AG09309 (cell line): ENCODE measurements at regions not wholly inside any gene's neighbourhood (a gene's known extent, or its start where the extent isn't known, plus 50 kb on each side); places are given as distances from the start of the nearest gene placed in this dataset.
"Not testable (repeated sequence)": the region's sequence is repeated elsewhere in the genome, so short reads cannot be mapped to it uniquely, and the experiment has no call there.

Source experiments
- DNase-seq: peaks from one replicate; pipeline ENCODE4 v3.0.0-alpha.2; 2010; ENCODE audit warnings: low read depth
- H3K4me3 ChIP-seq: 2 replicates; pipeline ENCODE4 v1.5.1; 2011; ENCODE audit warnings: mild to moderate bottlenecking, low read depth, low read length, moderate library complexity; ENCODE audit not compliant: control insufficient read depth
- TF ChIP-seq, protein P1 (sequence below): IDR thresholded peaks from 2 replicates; pipeline ENCODE4 v1.5.1; 2011; ENCODE audit warnings: mild to moderate bottlenecking, low read depth, low read length, inconsistent platforms; ENCODE audit not compliant: insufficient read depth, control insufficient read depth; ENCODE audit errors: missing control alignments

DNA sequence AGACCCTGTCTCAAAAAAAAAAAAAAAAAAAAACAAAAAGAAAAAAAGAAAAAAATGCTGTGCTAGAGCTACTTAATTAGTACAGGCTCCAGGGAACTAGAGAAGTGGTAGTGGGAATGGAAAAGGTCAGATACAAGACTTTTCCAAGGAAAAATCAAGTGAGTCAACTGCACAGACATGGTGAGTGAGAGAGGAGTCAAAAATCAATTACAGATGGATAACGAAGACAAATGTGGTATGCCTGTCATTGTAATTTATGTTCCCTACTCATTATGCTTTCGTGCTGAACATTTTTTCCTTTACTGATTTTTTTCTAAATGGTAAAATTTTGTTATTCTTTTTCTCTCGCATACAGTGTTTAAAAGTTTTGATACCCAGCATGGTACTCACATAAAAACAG lies 111.5 kb downstream of the MDH1 start:
- no peak overlapping the region for H3K4me3 ChIP-seq
- no peak for DNase-seq
- TF ChIP-seq, protein P1, sequence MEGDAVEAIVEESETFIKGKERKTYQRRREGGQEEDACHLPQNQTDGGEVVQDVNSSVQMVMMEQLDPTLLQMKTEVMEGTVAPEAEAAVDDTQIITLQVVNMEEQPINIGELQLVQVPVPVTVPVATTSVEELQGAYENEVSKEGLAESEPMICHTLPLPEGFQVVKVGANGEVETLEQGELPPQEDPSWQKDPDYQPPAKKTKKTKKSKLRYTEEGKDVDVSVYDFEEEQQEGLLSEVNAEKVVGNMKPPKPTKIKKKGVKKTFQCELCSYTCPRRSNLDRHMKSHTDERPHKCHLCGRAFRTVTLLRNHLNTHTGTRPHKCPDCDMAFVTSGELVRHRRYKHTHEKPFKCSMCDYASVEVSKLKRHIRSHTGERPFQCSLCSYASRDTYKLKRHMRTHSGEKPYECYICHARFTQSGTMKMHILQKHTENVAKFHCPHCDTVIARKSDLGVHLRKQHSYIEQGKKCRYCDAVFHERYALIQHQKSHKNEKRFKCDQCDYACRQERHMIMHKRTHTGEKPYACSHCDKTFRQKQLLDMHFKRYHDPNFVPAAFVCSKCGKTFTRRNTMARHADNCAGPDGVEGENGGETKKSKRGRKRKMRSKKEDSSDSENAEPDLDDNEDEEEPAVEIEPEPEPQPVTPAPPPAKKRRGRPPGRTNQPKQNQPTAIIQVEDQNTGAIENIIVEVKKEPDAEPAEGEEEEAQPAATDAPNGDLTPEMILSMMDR, result no peak

DNA sequence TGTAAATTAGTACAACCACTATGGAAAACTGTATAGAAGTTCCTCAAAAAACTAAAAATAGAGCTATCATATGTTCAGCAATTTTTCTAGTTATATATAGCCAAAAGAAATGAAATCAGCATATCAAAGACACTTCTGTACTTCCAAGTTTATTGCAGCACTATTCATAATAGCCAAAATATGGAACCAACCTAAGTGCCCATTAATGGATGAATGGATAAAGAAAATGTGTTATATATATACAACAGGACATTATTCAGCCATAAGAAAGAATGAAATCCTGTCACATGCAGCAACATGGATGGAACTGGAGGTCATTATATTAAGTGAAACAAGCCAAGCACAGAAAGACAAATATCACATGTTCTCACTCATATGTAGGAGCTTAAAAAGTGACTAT lies 112.6 kb downstream of the MDH1 start:
- DNase-seq, result no peak
- no peak overlapping the region for H3K4me3 ChIP-seq
- TF ChIP-seq, protein P1, result no peak

DNA sequence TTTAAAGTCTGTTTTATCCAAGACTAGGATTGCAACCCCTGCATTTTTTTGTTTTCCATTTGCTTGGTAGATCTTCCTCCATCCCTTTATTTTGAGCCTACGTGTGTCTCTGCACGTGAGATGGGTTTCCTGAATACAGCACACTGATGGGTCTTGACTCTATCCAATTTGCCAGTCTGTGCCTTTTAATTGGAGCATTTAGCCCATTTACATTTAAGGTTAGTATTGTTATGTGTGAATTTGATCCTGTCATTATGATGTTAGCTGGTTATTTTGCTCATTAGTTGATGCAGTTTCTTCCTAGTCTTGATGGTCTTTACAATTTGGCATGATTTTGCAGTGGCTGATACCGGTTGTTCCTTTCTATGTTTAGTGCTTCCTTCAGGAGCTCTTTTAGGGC lies 117.3 kb downstream of the MDH1 start:
- DNase-seq, H3K4me3 ChIP-seq: not testable (repeated sequence)

DNA sequence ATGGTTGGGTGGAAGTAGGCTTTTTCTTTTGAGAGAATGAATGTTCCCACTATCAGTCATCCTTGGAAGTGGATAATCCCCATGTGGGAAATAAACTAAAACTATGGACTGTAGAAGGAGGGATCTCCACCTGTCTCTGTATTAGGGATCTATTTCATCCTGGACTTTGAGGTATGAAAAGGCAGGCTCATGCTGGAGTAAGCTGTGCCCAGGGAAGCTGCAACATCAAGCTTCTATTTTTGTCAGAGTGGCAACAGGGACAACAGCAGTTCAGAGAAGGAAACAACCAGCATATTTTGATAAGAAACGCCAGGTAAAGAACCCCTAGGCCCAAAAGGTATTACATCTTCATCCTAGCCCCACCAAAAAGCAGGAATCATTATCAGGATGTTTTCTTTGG lies 122.0 kb downstream of the MDH1 start:
- TF ChIP-seq, protein P1, result no peak

DNA sequence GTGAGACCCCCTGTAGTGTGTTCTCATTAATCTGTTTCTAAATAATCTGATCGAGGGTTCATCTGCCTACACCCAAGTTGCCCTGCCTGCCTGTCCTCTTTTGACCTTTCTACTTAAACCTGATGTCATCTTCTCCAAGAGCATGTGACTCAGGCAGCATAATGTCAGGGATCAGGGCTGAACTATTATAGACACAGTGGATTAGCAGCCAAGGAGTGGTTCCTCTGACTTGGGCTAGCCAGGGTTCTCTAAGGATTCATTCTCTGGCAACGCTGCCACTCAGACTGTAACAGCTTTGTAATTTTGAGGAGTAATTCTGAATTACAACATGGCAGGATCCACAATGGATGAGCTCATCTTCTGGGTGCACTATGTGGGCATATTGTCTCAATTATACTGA lies 124.0 kb downstream of the MDH1 start:
- H3K4me3 ChIP-seq, result no peak overlapping the region
- DNase-seq, result peak; percentile 33
- TF ChIP-seq, protein P1, result no peak

More for the DNA sequence above, 122.0 kb downstream of the MDH1 start:
- no peak overlapping the region for H3K4me3 ChIP-seq
- no peak for DNase-seq

DNA sequence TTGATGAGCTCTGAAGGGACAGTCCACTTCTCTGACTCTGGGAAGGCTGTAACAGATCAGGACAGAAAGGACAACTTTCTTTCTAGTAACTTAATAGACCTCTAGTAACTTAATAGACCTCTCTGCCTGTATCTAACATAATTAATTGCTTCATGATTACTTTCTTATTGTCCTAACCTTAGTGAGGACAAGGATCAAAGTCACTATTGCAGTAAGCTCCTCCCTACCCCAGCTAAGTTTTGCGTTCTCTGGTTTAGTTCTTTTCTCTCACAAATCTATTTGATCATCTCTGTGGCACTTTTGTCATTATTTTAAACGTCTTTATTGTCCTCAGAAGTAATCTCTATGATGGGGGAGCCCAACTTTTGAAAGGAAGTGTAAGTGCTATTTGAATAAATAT lies 125.5 kb upstream of the UGP2 start:
- no peak for DNase-seq
- H3K4me3 ChIP-seq, result no peak overlapping the region
- TF ChIP-seq, protein P1, result no peak

DNA sequence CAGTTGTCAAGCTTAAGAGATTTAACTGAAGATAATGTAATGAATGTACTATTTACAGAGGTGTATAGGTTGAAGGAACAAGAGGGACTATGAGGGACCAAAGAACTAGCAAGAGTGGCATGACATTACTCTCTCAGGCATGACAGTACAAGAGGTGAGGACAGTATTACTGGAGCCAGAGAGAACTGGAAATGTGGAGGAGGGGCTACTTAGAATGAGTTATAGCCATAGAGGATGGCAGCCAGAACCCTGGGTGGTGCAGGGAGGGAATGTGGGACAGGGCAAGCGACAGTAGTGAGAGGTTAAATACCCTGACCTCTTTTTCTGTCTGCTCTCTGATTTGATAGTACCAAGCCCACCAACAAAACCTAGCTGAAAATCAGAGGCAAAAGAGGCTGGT lies 122.6 kb upstream of the UGP2 start:
- TF ChIP-seq, protein P1, result no peak
- no peak overlapping the region for H3K4me3 ChIP-seq
- DNase-seq, result no peak
